Cardiac fibroblast (primary cell): ENCODE measurements at regions not wholly inside any gene's neighbourhood (a gene's known extent, or its start where the extent isn't known, plus 50 kb on each side); places are given as distances from the start of the nearest gene placed in this dataset.

Experiments used
- DNase-seq, 2 donors: peaks; one replicate each; pipeline versions ENCODE4 v3.0.0 to v3.0.0-alpha.2; 2010; ENCODE audit warnings: low read depth in 2 of 2
- H3K4me3 ChIP-seq, 2 donors: replicated peaks in 1 of 2; 1 replicate in 1 of 2; 2 replicates in 1 of 2; pipeline ENCODE4 v1.5.1; 2011; ENCODE audit warnings: low read depth in 2 of 2, low read length in 2 of 2, mild to moderate bottlenecking in 2 of 2, moderate library complexity in 1 of 2
- CTCF ChIP-seq: IDR thresholded peaks from one replicate; pipeline ENCODE4 v1.5.1; 2011; ENCODE audit warnings: low read depth, mild to moderate bottlenecking, low read length, inconsistent platforms

DNA sequence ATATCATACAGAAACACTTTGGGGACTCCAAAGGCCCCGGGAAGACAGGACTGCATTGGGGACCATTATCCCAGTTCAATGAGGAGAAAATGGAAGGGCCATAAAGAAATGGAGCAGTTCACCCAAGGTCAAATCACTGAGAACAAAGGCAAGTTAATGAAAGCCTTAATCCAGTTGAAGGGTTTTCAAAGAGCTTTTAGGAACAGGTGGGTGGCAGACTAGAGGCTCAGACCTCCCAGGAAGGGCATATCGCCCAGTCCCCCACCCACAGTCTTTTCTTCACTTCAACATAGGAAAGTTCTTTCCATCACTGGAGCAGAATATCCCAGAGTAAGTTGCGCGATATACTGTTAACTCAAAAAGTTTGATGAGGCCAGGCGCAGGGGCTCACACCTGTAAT lies 136.1 kb upstream of the CCND2 start:
- H3K4me3 ChIP-seq, result no peak overlapping the region
- DNase-seq, result no peak
- no peak for TF ChIP-seq CTCF

- no peak overlapping the region for H3K4me3 ChIP-seq
- no peak for TF ChIP-seq CTCF
- no peak for DNase-seq
These were observed 136.5 kb upstream of the CCND2 start for GRCh38 chr12:4137015-4137414.

GRCh38 chr12:4135919-4136605 lies 137.5 kb upstream of the CCND2 start:
- TF ChIP-seq CTCF, result no peak
- no peak for DNase-seq
- no peak overlapping the region for H3K4me3 ChIP-seq

- no peak for TF ChIP-seq CTCF
- DNase-seq, result no peak
- H3K4me3 ChIP-seq, result no peak overlapping the region
These were observed 138.9 kb upstream of the CCND2 start for GRCh38 chr12:4134448-4135263.

DNA sequence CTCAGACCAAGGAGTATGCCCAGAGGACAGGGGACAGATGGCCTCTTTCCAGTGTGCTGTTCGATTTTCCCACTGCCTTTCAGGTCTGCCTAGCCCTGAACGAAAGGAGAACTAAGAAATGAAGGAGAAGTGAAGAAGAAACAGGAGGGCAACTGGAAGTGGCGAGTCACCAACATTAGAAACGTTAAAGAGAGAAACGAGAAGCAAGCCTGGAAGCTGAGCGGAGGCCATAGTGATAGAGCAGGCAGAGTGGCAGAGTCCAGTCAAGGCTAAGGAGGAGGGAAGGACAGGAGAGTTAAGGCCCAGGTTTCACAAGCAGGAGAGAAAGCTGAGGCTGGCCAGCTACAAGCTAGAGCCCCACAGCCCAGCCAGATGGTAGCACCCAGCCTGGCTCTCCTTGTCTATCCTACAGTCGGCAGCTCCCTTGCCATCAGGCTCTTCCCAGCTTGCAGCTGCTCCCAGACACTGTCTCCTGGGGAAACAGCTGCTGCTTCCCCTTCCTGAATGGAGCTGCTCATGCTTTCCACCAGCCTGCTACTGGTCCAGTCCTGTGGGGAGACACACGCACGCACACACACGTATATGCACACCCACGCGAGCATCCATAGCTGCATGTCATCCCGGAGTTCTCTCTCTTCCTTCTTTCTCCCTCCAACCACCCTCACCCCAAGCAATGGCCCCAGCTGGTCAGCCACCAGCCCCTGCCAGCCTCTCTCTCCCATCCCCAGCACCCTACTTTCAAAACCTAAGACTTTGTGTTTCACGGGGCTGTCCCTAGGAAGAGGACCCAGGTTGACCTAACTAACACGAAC lies 139.7 kb upstream of the CCND2 start:
- DNase-seq, result no peak
- no peak for TF ChIP-seq CTCF

DNA sequence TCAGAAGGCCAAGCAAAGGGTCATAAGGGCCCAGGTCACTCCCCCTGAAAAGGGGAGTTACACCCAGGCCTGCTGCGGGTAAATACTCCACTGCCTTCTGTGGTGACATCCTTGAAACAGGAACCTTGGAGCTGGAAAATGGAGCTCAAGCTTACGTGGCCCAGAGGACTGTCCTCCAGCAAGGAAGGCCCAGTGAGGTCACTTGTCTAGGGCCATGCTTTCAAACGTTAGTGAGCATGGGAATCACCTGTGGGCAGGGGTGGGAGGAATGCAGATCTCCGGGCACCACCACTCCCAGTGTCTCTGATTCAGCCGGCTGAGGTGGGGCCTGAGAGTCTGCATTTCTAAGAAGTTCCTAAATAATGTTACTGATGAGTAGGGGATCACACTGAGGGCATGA lies 140.5 kb upstream of the CCND2 start:
- TF ChIP-seq CTCF, result no peak
- no peak overlapping the region for H3K4me3 ChIP-seq
- no peak for DNase-seq

More for the DNA sequence above, 139.7 kb upstream of the CCND2 start:
- no peak overlapping the region for H3K4me3 ChIP-seq
